PC-3 (cell line): ENCODE measurements at regions not wholly inside any gene's neighbourhood (a gene's known extent, or its start where the extent isn't known, plus 50 kb on each side); places are given as distances from the start of the nearest gene placed in this dataset.

Experiments used
- ATAC-seq: fragments of 200-7000 bp; cut with Tn5 transposase; 2 replicates; pipeline ENCODE4 v1.9.1; 2020; ENCODE audit warnings: mild to moderate bottlenecking, moderate library complexity
- BruUV-seq: library from RNA; stranded (reverse); fragments of 400-500 nt; replicated peaks from 2 replicates; lab custom pipeline; 2021; lab: Mats Ljungman, UMichigan
- CTCF ChIA-PET: fragments of 300-600 bp; sonication (Branson Sonifier 250); formaldehyde crosslinking; loops from one replicate; lab custom pipeline; 2022; ENCODE audit warnings: antibody characterized with exemption; lab: Charles Lee
- POLR2A ChIA-PET: fragments of 300-600 bp; sonication (Branson Sonifier 250); formaldehyde crosslinking; loops from one replicate; lab custom pipeline; 2022; ENCODE audit warnings: antibody characterized with exemption; ENCODE audit not compliant: unreplicated experiment; lab: Charles Lee
- DNase-seq: peaks from one replicate; pipeline ENCODE4 v3.0.0-alpha.2; 2015
- H2AFZ ChIP-seq: fragments of 300-600 bp; sonication (generic); 2 replicates; pipeline ENCODE4 v1.6.0; 2016; ENCODE audit warnings: antibody characterized with exemption, low read length
- H3F3A ChIP-seq: fragments of 300-600 bp; sonication (generic); one replicate; pipeline ENCODE4 v1.6.0; 2017; ENCODE audit warnings: antibody characterized with exemption, low read length, control low read depth, mild to moderate bottlenecking; ENCODE audit not compliant: unreplicated experiment
- H3K27ac ChIP-seq: fragments of 300-600 bp; sonication (generic); 2 replicates; pipeline ENCODE4 v1.5.1; 2016; ENCODE audit warnings: mild to moderate bottlenecking, low read length
- H3K27me3 ChIP-seq: fragments of 300-600 bp; sonication (generic); 2 replicates; pipeline ENCODE4 v1.6.1; 2016; ENCODE audit warnings: low read length, mixed read lengths
- H3K36me3 ChIP-seq: fragments of 300-600 bp; sonication (generic); 2 replicates; pipeline ENCODE4 v1.6.1; 2016; ENCODE audit warnings: low read depth, mixed run types, low read length, mixed read lengths
- H3K4me1 ChIP-seq: fragments of 300-600 bp; sonication (generic); 2 replicates; pipeline ENCODE4 v1.5.1; 2016; ENCODE audit warnings: low read length; ENCODE audit not compliant: insufficient read depth
- H3K4me2 ChIP-seq: fragments of 300-600 bp; sonication (generic); 2 replicates; pipeline ENCODE4 v1.6.0; 2016; ENCODE audit warnings: low read length
- H3K4me3 ChIP-seq: fragments of 300-600 bp; sonication (generic); 2 replicates; pipeline ENCODE4 v1.5.1; 2016; ENCODE audit warnings: mild to moderate bottlenecking, low read length, mixed read lengths
- H3K79me2 ChIP-seq: fragments of 300-600 bp; sonication (generic); 2 replicates; pipeline ENCODE4 v1.6.1; 2017; ENCODE audit warnings: low read length, mixed read lengths
- H3K9ac ChIP-seq: fragments of 300-600 bp; sonication (generic); 2 replicates; pipeline ENCODE4 v1.6.0; 2016; ENCODE audit warnings: mild to moderate bottlenecking, low read length
- H3K9me2 ChIP-seq: fragments of 300-600 bp; sonication (generic); replicated peaks from 2 replicates; pipeline ENCODE4 v1.6.1; 2016; ENCODE audit warnings: mixed run types, low read length, mixed read lengths
- H3K9me3 ChIP-seq: fragments of 300-600 bp; sonication (generic); 2 replicates; pipeline ENCODE4 v1.6.1; 2016; ENCODE audit warnings: low read length, mixed read lengths
- H4K20me1 ChIP-seq: fragments of 300-600 bp; sonication (generic); 2 replicates; pipeline ENCODE4 v1.6.1; 2016; ENCODE audit warnings: low read length, mixed read lengths
- CTCF ChIP-seq: fragments of 300-600 bp; sonication (generic); conservative IDR thresholded peaks from 2 replicates; pipeline ENCODE4 v1.5.1; 2017; ENCODE audit warnings: antibody characterized with exemption, low read depth, mild to moderate bottlenecking, low read length
- EZH2 ChIP-seq: fragments of 300-600 bp; sonication (generic); IDR thresholded peaks from one replicate; pipeline ENCODE4 v1.6.1; 2017; ENCODE audit warnings: antibody characterized with exemption, mild to moderate bottlenecking, low read length; ENCODE audit not compliant: unreplicated experiment
- EZH2phosphoT487 ChIP-seq: fragments of 300-600 bp; sonication (generic); IDR thresholded peaks from 2 replicates; pipeline ENCODE4 v1.6.1; 2018; ENCODE audit warnings: mild to moderate bottlenecking, antibody characterized with exemption, low read length, borderline replicate concordance
- intact Hi-C: fragments of 100-400 bp; cut with micrococcal nuclease; formaldehyde crosslinking; loops from 2 replicates; pipeline ENCODE4 v1.9.0; 2023

- no peak overlapping the region for H2AFZ ChIP-seq
- TF ChIP-seq CTCF: no peak
- TF ChIP-seq EZH2phosphoT487: no peak
- no peak for TF ChIP-seq EZH2
- H3K9me2 ChIP-seq: no peaks in the 10 kb centered on the region
- H3K27me3 ChIP-seq: no peaks in the 10 kb centered on the region
- no TSS peak for BruUV-seq
- no peaks in the 10 kb centered on the region for H3K36me3 ChIP-seq
- H3K79me2 ChIP-seq: no peaks in the 10 kb centered on the region
- no peaks in the 10 kb centered on the region for H4K20me1 ChIP-seq
- H3K27ac ChIP-seq: no peak overlapping the region
- ATAC-seq (no peak), DNase-seq (peak; percentile 15)
- H3K4me3 ChIP-seq: no peak overlapping the region
- no peaks in the 10 kb centered on the region for H3F3A ChIP-seq
- no peak overlapping the region for H3K9ac ChIP-seq
- peaks cover 7% of the 10 kb centered on the region; the same call in 1 of the 2 replicates for H3K4me1 ChIP-seq
- CTCF ChIA-PET: no interaction called here
- POLR2A ChIA-PET: no interaction called here
- intact Hi-C loops: no loop called here
- no peak overlapping the region for H3K4me2 ChIP-seq
- no peaks in the 10 kb centered on the region for H3K9me3 ChIP-seq
These were observed 894.0 kb downstream of the KCNT2 start for GRCh38 chr1:195714248-195714647.

GRCh38 chr1:195709821-195710220 is 898.4 kb downstream of the KCNT2 start:
- no peaks in the 10 kb centered on the region for H3K9me2 ChIP-seq
- H3K9ac ChIP-seq: no peak overlapping the region
- no peak overlapping the region for H3K4me2 ChIP-seq
- ChIA-PET CTCF (no interaction called here), POLR2A (no interaction called here)
- H3K4me1 ChIP-seq: no peaks in the 10 kb centered on the region
- no peak for DNase-seq
- H3K4me3 ChIP-seq: no peak overlapping the region
- H4K20me1 ChIP-seq: no peaks in the 10 kb centered on the region
- TF ChIP-seq EZH2: no peak
- no peak for TF ChIP-seq EZH2phosphoT487
- no peak for TF ChIP-seq CTCF
- intact Hi-C loops: no loop called here
- H3K36me3 ChIP-seq: no peaks in the 10 kb centered on the region
- H3K27ac ChIP-seq: no peak overlapping the region
- no peak overlapping the region for H2AFZ ChIP-seq
- H3K27me3 ChIP-seq: no peaks in the 10 kb centered on the region
- H3F3A ChIP-seq: no peaks in the 10 kb centered on the region
- ATAC-seq: no peak
- no peaks in the 10 kb centered on the region for H3K9me3 ChIP-seq
- BruUV-seq: no TSS peak
- no peaks in the 10 kb centered on the region for H3K79me2 ChIP-seq

GRCh38 chr1:195704028-195704427 is 904.2 kb downstream of the KCNT2 start:
- Histone ChIP-seq H3K9me3 (no peaks in the 10 kb centered on the region), H4K20me1 (no peaks in the 10 kb centered on the region), H3K4me3 (no peak overlapping the region), H3K4me2 (no peak overlapping the region), H2AFZ (no peak overlapping the region), H3K27me3 (no peaks in the 10 kb centered on the region), H3K9ac (no peak overlapping the region), H3K79me2 (no peaks in the 10 kb centered on the region), H3K4me1 (no peaks in the 10 kb centered on the region), H3F3A (no peaks in the 10 kb centered on the region), H3K9me2 (no peaks in the 10 kb centered on the region), H3K27ac (no peak overlapping the region), H3K36me3 (no peaks in the 10 kb centered on the region)
- TF ChIP-seq EZH2phosphoT487 (no peak), EZH2 (no peak), CTCF (no peak)
- ATAC-seq (no peak), DNase-seq (no peak)
- ChIA-PET CTCF (no interaction called here), POLR2A (no interaction called here)
- intact Hi-C loops: no loop called here
- no TSS peak for BruUV-seq
